OCI-LY1 (cell line): ENCODE measurements at regions not wholly inside any gene's neighbourhood (a gene's known extent, or its start where the extent isn't known, plus 50 kb on each side); places are given as distances from the start of the nearest gene placed in this dataset.

Source experiments
- H2AFZ ChIP-seq: fragments of 200-600 bp; sonication (generic), shearing (Covaris generic); 2 replicates; pipeline ENCODE4 v1.6.0; 2014; ENCODE audit warnings: antibody characterized with exemption, mild to moderate bottlenecking, low read length
- H3F3A ChIP-seq: fragments of 200-600 bp; sonication (generic), shearing (Covaris generic); 2 replicates; pipeline ENCODE4 v1.6.0; 2014; ENCODE audit warnings: mild to moderate bottlenecking, antibody characterized with exemption, low read length, moderate library complexity; ENCODE audit not compliant: insufficient read depth
- H3K27ac ChIP-seq: fragments of 200-600 bp; sonication (generic); 2 replicates; pipeline ENCODE4 v1.5.1; 2014; ENCODE audit warnings: low read length, mixed run types, mild to moderate bottlenecking, low read depth; ENCODE audit not compliant: poor library complexity, severe bottlenecking
- H3K27me3 ChIP-seq: fragments of 200-600 bp; sonication (generic); 2 replicates; pipeline ENCODE4 v1.6.0; 2014; ENCODE audit warnings: antibody characterized with exemption, mild to moderate bottlenecking, low read length, moderate library complexity; ENCODE audit not compliant: insufficient read depth
- H3K36me3 ChIP-seq: fragments of 200-600 bp; sonication (generic); 2 replicates; pipeline ENCODE4 v1.6.1; 2014; ENCODE audit warnings: mild to moderate bottlenecking, antibody characterized with exemption, low read length, moderate library complexity, mixed read lengths; ENCODE audit not compliant: insufficient read depth
- H3K4me1 ChIP-seq: fragments of 200-600 bp; sonication (generic); 2 replicates; pipeline ENCODE4 v1.5.1; 2014; ENCODE audit warnings: mild to moderate bottlenecking, low read length, moderate library complexity; ENCODE audit not compliant: insufficient read depth, severe bottlenecking
- H3K4me2 ChIP-seq: fragments of 200-600 bp; sonication (generic), shearing (Covaris generic); 2 replicates; pipeline ENCODE4 v1.6.1; 2014; ENCODE audit warnings: low read length
- H3K4me3 ChIP-seq: fragments of 200-600 bp; sonication (generic); 2 replicates; pipeline ENCODE4 v1.5.1; 2014; ENCODE audit warnings: low read length, low read depth, mild to moderate bottlenecking, mixed read lengths; ENCODE audit not compliant: poor library complexity, severe bottlenecking
- H3K79me2 ChIP-seq: fragments of 200-600 bp; shearing (Covaris generic); 2 replicates; pipeline ENCODE4 v1.6.1; 2016; ENCODE audit warnings: mixed run types, low read length, mixed read lengths; ENCODE audit not compliant: insufficient read depth
- H3K9ac ChIP-seq: fragments of 200-600 bp; sonication (generic), shearing (Covaris generic); 2 replicates; pipeline ENCODE4 v1.6.1; 2014; ENCODE audit warnings: mild to moderate bottlenecking, low read length, mixed read lengths
- H3K9me2 ChIP-seq: fragments of 200-600 bp; sonication (generic), shearing (Covaris generic); 2 replicates; pipeline ENCODE4 v1.6.1; 2014; ENCODE audit warnings: low read depth, mild to moderate bottlenecking, low read length, mixed read lengths
- H3K9me3 ChIP-seq: fragments of 200-600 bp; shearing (Covaris generic); 2 replicates; pipeline ENCODE4 v1.6.1; 2014; ENCODE audit warnings: low read length, mixed read lengths
- H4K20me1 ChIP-seq: fragments of 200-600 bp; sonication (generic), shearing (Covaris generic); 2 replicates; pipeline ENCODE4 v1.6.0; 2016; ENCODE audit warnings: mild to moderate bottlenecking, low read length; ENCODE audit not compliant: insufficient read depth
- EZH2 ChIP-seq: fragments of 200-600 bp; sonication (generic), shearing (Covaris generic); IDR thresholded peaks from 2 replicates; pipeline ENCODE4 v1.8.0; 2017; ENCODE audit warnings: borderline replicate concordance, mixed run types, mild to moderate bottlenecking, antibody characterized with exemption, low read length, moderate library complexity, mixed read lengths
- TF ChIP-seq, protein P1 (sequence below): fragments of 200-600 bp; sonication (generic), shearing (Covaris generic); IDR thresholded peaks from 2 replicates; pipeline ENCODE4 v1.5.1; 2017; ENCODE audit warnings: mild to moderate bottlenecking, antibody characterized with exemption, low read length, moderate library complexity, mixed read lengths

DNA sequence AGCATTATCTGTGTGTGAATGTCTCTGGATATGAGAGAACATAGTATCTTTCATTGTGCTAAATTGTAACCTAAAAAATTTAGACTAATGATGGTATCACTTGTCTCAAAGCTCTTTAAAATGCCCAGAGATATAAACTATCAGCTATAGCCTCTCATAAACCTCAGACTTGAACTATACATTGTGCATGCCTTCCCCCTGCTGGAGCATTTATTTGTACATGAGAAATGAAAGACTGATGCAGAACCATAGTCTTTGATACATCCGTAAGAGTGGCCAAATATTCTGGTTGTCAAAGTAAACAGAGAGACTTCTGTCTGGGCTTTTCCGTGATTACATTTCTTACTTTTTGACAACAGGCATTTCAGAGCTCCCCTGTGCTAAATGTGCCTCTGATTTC is 71.9 kb upstream of the CCDC68 start:
- Histone ChIP-seq H4K20me1 (no peaks in the 10 kb centered on the region), H3K4me2 (no peak overlapping the region), H3K27me3 (0 out of 2 replicates have a peak, but pooled peaks cover 3% of the 10 kb centered on the region), H3K36me3 (no peaks in the 10 kb centered on the region), H3K4me3 (no peak overlapping the region), H3F3A (no peaks in the 10 kb centered on the region), H3K79me2 (no peaks in the 10 kb centered on the region), H3K9me3 (no peaks in the 10 kb centered on the region), H2AFZ (no peak overlapping the region), H3K9me2 (no peaks in the 10 kb centered on the region), H3K27ac (no peak overlapping the region), H3K9ac (no peak overlapping the region), H3K4me1 (no peaks in the 10 kb centered on the region)
- no peak for TF ChIP-seq EZH2
- TF ChIP-seq, protein P1, sequence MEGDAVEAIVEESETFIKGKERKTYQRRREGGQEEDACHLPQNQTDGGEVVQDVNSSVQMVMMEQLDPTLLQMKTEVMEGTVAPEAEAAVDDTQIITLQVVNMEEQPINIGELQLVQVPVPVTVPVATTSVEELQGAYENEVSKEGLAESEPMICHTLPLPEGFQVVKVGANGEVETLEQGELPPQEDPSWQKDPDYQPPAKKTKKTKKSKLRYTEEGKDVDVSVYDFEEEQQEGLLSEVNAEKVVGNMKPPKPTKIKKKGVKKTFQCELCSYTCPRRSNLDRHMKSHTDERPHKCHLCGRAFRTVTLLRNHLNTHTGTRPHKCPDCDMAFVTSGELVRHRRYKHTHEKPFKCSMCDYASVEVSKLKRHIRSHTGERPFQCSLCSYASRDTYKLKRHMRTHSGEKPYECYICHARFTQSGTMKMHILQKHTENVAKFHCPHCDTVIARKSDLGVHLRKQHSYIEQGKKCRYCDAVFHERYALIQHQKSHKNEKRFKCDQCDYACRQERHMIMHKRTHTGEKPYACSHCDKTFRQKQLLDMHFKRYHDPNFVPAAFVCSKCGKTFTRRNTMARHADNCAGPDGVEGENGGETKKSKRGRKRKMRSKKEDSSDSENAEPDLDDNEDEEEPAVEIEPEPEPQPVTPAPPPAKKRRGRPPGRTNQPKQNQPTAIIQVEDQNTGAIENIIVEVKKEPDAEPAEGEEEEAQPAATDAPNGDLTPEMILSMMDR, result no peak

DNA sequence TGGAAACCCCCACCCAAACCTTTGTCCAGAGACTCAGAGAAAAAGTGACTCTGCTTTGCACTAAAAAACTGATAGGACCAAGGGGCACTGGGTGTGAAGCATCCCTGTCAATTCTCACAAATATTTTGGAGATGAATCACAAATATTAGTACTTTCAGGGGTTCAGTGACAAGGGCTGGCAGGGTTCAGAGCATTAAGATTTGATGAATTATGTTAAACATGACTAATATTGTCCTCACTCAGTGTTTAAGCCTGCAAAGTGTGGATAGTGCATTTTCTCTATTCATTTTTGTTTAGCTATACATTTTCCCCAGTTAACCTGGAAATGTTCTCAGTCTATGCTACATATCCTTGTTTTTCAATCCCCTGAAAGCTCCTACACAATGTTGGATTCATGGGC is 65.3 kb upstream of the CCDC68 start:
- Histone ChIP-seq H3K9me2 (no peaks in the 10 kb centered on the region), H3K36me3 (no peaks in the 10 kb centered on the region), H3K4me3 (no peak overlapping the region), H3K4me2 (no peak overlapping the region), H4K20me1 (no peaks in the 10 kb centered on the region), H3K9me3 (no peaks in the 10 kb centered on the region), H3F3A (no peaks in the 10 kb centered on the region), H3K9ac (no peak overlapping the region), H3K27me3 (no peaks in the 10 kb centered on the region), H3K4me1 (no peaks in the 10 kb centered on the region), H3K27ac (no peak overlapping the region), H2AFZ (no peak overlapping the region), H3K79me2 (no peaks in the 10 kb centered on the region)
- TF ChIP-seq EZH2, result no peak

DNA sequence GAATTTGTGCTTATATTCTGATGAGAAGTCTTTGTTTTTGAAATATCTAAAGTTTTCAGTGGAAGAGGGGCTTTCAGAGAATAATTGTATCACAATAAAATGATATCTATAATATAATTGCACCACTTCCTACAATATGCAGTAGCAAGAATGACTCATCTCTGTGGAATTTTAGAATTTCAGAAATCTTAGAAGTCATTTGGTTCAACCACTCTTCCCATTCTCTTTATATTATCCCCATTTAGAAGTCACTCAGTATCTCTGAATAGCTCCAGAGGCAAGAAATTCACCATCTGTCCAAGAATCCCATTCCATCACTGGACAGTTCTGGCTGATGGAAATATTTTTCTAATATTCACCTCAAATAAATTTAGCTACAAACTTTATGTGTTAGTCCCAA is 59.3 kb upstream of the CCDC68 start:
- Histone ChIP-seq H3K4me1 (no peaks in the 10 kb centered on the region), H4K20me1 (no peaks in the 10 kb centered on the region), H3K9me3 (no peaks in the 10 kb centered on the region), H3K9ac (no peak overlapping the region), H3K9me2 (no peaks in the 10 kb centered on the region), H3K27me3 (no peaks in the 10 kb centered on the region), H3K4me2 (no peak overlapping the region), H3K79me2 (no peaks in the 10 kb centered on the region), H3K4me3 (no peak overlapping the region), H2AFZ (no peak overlapping the region), H3K27ac (no peak overlapping the region), H3F3A (no peaks in the 10 kb centered on the region), H3K36me3 (no peaks in the 10 kb centered on the region)
- TF ChIP-seq, protein P1, result no peak
- no peak for TF ChIP-seq EZH2

DNA sequence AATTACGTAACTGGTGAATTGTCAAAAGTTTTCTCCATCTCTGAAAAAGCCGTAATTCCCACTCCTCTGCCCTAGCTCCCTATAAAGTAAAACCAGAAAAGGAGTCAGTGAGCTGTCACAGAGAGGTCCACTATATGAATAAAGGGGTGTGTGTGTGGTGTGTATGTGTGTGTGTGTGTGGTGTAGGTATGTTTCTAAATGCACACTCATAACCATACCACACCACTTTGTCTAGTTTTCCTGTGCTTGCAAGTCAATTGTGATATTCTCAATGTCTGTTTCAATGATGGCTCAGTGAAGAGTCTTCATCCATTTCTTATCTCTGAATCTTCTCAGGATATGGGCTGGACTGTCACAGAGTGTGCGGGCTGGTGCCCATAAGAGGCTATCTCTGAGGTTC is 54.8 kb upstream of the CCDC68 start:
- H2AFZ ChIP-seq, result no peak overlapping the region
- no peaks in the 10 kb centered on the region for H3K9me2 ChIP-seq
- no peaks in the 10 kb centered on the region for H3K36me3 ChIP-seq
- H3F3A ChIP-seq, result no peaks in the 10 kb centered on the region
- H3K79me2 ChIP-seq, result no peaks in the 10 kb centered on the region
- no peaks in the 10 kb centered on the region for H4K20me1 ChIP-seq
- TF ChIP-seq, protein P1, result no peak
- TF ChIP-seq EZH2, result no peak
- no peaks in the 10 kb centered on the region for H3K9me3 ChIP-seq
- H3K4me3 ChIP-seq, result no peak overlapping the region
- no peaks in the 10 kb centered on the region for H3K4me1 ChIP-seq
- no peak overlapping the region for H3K9ac ChIP-seq
- H3K4me2 ChIP-seq, result no peak overlapping the region
- H3K27me3 ChIP-seq, result no peaks in the 10 kb centered on the region
- H3K27ac ChIP-seq, result no peak overlapping the region
